Spleen (tissue), 7 donors: ENCODE measurements at regions not wholly inside any gene's neighbourhood (a gene's known extent, or its start where the extent isn't known, plus 50 kb on each side); places are given as distances from the start of the nearest gene placed in this dataset.

Experiments used
- CTCF ChIP-seq, 11 experiments: fragments of 200-600 bp in 7 of 11; fragments of 450-650 bp in 4 of 11; sonication (generic) in 4 of 11; IDR thresholded peaks in 8 of 11; conservative IDR thresholded peaks in 3 of 11; 1 replicate in 7 of 11; 2 replicates in 4 of 11; pipeline versions ENCODE4 v1.4.0 to v1.8.0; 2016 to 2021; ENCODE audit warnings: antibody characterized with exemption in 11 of 11, inconsistent platforms in 4 of 11, mild to moderate bottlenecking in 1 of 11
- POLR2A ChIP-seq, 3 donors: fragments of 450-650 bp; IDR thresholded peaks; one replicate each; pipeline ENCODE4 v1.5.1; 2017; ENCODE audit warnings: antibody characterized with exemption in 3 of 3, mild to moderate bottlenecking in 1 of 3
- POLR2AphosphoS5 ChIP-seq, 3 donors: sonication (generic); formaldehyde crosslinking; IDR thresholded peaks; one replicate each; pipeline ENCODE4 v1.5.1; 2017; ENCODE audit warnings: antibody characterized with exemption in 3 of 3
- donor health status: DM: no; HTN: no; CAD: no; lungs with moderate emphysema.
- donor health status: DM: no; HTN: no; CAD: no.
- donor health status: DM: no; HTN: no; CAD: no.

GRCh38 chr13:86864376-86864775 lies 806.8 kb upstream of the SLITRK5 start:
- TF ChIP-seq CTCF (IDR thresholded peaks at IDR 0.05 in 8 of 11, conservative IDR thresholded peaks at IDR 0.05 in 3 of 11) (no peak), POLR2AphosphoS5 (IDR thresholded peaks at IDR 0.05) (no peak), POLR2A (IDR thresholded peaks at IDR 0.05) (no peak)
